GM10266 (cell line): ENCODE measurements at regions not wholly inside any gene's neighbourhood (a gene's known extent, or its start where the extent isn't known, plus 50 kb on each side); places are given as distances from the start of the nearest gene placed in this dataset.

ENCODE experiments used
- DNase-seq: peaks from one replicate; pipeline ENCODE4 v3.0.0; 2012; ENCODE audit errors: extremely low spot score
- TF ChIP-seq, protein P1 (sequence below): IDR thresholded peaks from 2 replicates; pipeline ENCODE4 v1.5.1; 2012; ENCODE audit warnings: mild to moderate bottlenecking, low read depth; ENCODE audit not compliant: control insufficient read depth, insufficient read depth; ENCODE audit errors: missing control alignments

DNA sequence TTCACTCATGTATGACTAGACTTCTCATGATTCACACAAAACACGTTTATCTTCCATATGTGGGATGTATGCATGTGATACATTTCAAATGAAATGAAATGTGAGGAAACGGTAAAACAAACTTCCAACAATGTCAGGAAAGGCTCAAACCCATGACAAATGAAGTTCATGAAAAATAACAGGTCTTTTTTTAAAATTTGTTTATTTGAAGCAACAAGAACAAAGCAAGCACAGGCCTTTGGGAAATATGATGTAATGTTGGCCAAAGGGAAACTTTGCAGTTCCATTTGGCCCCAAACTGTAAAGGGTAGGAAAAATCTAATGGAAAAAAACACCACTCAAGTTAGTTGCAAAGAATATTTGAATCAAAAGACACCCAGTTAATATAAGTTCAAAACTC is 463.8 kb upstream of the ARGLU1 start:
- no peak for DNase-seq
- TF ChIP-seq, protein P1, sequence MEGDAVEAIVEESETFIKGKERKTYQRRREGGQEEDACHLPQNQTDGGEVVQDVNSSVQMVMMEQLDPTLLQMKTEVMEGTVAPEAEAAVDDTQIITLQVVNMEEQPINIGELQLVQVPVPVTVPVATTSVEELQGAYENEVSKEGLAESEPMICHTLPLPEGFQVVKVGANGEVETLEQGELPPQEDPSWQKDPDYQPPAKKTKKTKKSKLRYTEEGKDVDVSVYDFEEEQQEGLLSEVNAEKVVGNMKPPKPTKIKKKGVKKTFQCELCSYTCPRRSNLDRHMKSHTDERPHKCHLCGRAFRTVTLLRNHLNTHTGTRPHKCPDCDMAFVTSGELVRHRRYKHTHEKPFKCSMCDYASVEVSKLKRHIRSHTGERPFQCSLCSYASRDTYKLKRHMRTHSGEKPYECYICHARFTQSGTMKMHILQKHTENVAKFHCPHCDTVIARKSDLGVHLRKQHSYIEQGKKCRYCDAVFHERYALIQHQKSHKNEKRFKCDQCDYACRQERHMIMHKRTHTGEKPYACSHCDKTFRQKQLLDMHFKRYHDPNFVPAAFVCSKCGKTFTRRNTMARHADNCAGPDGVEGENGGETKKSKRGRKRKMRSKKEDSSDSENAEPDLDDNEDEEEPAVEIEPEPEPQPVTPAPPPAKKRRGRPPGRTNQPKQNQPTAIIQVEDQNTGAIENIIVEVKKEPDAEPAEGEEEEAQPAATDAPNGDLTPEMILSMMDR = no peak

GRCh38 chr13:107028751-107029150 is 460.8 kb upstream of the ARGLU1 start:
- TF ChIP-seq, protein P1 = no peak
- DNase-seq = no peak

DNA sequence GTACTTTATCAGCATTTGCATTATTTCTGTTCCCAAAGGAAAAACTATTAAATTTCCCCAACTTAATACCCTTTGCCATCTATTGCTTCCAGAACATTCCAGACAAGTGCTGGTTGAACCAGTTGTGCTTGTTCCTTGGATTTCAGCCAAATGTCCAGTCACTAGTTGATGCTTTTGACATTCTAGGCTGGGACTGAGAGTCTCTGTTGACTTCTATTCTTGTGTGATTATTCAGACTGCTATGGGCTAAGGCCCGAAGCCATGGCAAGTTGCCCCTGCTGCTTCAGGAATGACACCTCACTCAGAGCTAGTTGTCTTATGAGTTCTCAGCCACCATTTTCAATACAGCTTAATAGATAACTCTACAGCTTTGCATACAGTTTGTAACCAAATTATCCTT is 458.1 kb upstream of the ARGLU1 start:
- TF ChIP-seq, protein P1 = no peak
- DNase-seq = no peak

DNA sequence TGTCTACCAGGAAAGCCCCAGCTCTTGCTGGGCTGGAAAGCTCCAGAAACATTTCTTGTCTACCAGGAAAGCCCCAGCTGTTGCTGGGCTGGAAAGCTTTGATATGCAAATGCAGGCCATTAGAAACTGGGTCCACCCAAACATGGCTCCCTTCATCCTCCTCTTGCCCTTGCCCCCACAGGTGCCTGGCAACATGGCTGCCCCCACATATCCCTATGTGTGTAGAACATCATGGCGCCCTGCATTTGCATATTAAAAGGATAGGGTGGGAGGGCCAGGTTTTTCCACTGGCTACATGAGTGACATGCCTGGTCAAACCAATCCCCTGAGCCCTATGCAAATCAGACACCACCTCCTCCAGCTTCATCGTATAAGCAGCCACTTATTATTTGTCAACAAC is 455.4 kb upstream of the ARGLU1 start:
- TF ChIP-seq, protein P1 = no peak
- DNase-seq = no peak

DNA sequence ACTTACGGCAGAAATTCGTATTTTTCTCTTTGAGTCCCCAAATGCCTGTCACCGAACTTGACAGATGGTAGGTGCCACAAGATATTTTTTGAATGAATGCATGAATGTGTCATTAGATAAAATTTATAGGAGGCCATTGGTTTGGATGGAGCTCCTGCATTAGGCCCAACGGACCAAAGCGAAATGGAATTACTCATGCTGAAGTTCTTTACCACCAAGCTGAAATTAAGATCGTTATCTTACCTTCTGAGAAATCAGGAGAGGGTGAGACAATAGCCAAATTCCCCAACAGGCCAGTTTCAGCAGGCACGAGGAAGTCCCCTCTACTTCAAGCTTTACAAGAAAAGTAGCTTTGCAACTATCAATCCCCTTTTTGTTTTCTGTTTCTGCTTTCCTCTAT is 452.5 kb upstream of the ARGLU1 start:
- DNase-seq = no peak

DNA sequence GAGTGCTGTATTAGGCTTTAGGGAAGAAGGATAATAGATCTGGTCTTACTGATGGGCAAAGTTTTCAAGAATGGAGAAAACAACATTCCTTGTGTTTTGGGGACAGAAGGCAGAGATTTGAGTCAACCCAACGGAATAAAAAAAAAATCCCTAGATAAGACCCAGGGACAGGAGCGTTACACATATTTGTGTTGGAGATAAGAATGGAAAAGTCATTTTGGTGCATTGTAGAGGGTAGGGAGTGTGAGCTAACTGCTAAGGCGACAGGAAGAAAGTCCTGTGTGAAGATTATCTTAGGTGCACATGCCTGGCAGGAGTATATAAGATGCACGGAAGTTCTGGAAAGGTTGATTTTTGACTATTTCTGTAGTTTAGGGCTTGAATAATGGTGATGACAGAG is 450.3 kb upstream of the ARGLU1 start:
- TF ChIP-seq, protein P1 = no peak
- DNase-seq = no peak

More for the DNA sequence above, 452.5 kb upstream of the ARGLU1 start:
- TF ChIP-seq, protein P1 = no peak

DNA sequence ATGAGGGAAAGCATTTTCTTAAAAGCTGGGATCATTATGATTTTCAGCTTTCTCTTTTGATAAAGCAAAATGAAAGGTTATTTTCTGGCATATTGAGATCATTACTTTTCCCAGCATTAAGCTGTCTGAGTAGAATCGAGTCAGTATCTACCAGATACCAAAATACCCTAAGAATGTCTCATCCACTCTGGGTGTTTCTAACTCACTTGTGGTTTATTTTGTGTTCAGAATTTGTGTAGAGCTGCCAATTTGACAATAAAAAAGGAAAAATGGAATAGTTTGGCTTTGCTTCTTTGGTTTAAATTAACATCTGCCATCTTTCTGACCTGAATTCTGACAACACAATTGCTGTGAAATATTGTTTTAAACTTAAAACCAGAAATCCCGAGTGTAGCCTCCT is 438.7 kb upstream of the ARGLU1 start:
- DNase-seq = no peak
- TF ChIP-seq, protein P1 = no peak
